ENCODE measurements at regions not wholly inside any gene's neighbourhood (a gene's known extent, or its start where the extent isn't known, plus 50 kb on each side); places are given as distances from the start of the nearest gene placed in this dataset.

- H3K9me3 Mint-ChIP-seq, result no peaks in the 10 kb centered on the region
- no peak for ATAC-seq (replicated peaks)
- no peaks in the 10 kb centered on the region for H3K27me3 Mint-ChIP-seq
- no peak overlapping the region for H3K27ac Mint-ChIP-seq
- H3K4me1 Mint-ChIP-seq, result no peaks in the 10 kb centered on the region
- no peak overlapping the region for H3K4me3 Mint-ChIP-seq
- H3K36me3 Mint-ChIP-seq (ENCODE audit: low read depth), result no peaks in the 10 kb centered on the region
Observed at GRCh38 chrX:122857734-122858133, 326.3 kb upstream of the GRIA3 start.

DNA sequence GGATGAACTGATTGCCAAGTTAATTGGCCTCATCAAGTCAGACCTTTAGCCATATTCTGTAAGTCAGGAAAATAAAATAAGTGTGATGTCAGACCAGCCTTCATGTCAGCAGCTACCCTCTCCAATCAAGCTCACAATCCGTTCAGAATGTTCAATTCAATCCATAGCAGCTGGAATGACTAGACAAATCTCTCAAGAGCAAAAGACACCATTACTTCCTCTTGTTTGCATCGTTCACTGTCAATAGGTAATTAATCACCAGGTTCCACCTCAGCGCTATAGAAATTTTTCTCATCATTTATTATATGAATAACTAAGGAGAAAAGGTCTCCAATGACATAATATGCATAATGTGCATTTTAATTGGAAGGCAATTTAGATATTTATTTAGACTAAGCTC lies 321.0 kb upstream of the GRIA3 start:
- Mint-ChIP-seq H3K4me1 (no peaks in the 10 kb centered on the region), H3K27ac (no peak overlapping the region), H3K36me3 (ENCODE audit: low read depth) (no peaks in the 10 kb centered on the region), H3K4me3 (no peak overlapping the region), H3K27me3 (no peaks in the 10 kb centered on the region), H3K9me3 (no peaks in the 10 kb centered on the region)
- ATAC-seq (replicated peaks), result no peak

DNA sequence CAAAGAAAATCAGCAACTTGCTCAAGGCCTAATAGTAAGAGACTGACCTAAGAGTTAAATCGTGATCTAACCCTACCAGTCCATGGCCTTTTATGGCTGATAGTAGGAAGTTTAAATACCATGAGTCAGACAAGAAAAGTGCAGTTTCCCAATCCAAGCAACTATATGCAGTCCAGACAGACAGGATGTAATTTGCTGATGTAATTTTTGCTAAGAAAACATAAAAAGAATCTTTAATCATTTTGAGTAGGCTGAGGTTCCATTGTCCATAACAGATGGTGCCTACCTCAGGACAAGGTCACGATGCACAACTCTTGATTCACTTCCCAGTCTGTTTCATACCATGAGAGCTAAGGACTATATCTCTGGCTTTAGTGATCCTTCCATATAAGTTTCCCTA lies 317.5 kb upstream of the GRIA3 start:
- Mint-ChIP-seq H3K9me3 (no peaks in the 10 kb centered on the region), H3K27ac (no peak overlapping the region), H3K27me3 (no peaks in the 10 kb centered on the region), H3K36me3 (ENCODE audit: low read depth) (no peaks in the 10 kb centered on the region), H3K4me1 (no peaks in the 10 kb centered on the region), H3K4me3 (no peak overlapping the region)
- no peak for ATAC-seq (replicated peaks)

DNA sequence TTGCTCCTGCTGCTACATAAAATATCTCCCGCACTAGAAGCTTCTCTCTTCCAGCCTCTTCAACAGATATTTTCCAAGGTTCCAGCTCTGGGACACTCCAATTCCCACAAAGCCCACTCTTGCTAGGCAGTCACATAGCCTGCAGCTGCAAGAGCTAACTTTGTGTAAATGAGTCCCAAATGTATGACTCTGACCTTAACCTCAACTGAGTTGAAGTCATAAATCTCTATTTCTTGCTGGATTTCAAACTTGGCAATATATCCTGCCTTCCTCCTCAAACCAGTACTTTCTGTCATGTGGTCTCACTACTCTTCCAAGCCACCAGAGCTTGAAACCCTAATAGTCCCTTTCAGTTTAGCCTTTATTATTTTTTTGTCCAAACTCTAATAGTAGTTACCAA lies 315.4 kb upstream of the GRIA3 start:
- Mint-ChIP-seq H3K27ac (no peak overlapping the region), H3K27me3 (no peaks in the 10 kb centered on the region), H3K36me3 (ENCODE audit: low read depth) (no peaks in the 10 kb centered on the region), H3K4me3 (no peak overlapping the region), H3K9me3 (no peaks in the 10 kb centered on the region), H3K4me1 (no peaks in the 10 kb centered on the region)
- ATAC-seq (replicated peaks), result no peak

- no peak overlapping the region for H3K4me3 Mint-ChIP-seq
- no peaks in the 10 kb centered on the region for H3K36me3 Mint-ChIP-seq (ENCODE audit: low read depth)
- no peak for ATAC-seq (replicated peaks)
- H3K4me1 Mint-ChIP-seq, result no peaks in the 10 kb centered on the region
- no peak overlapping the region for H3K27ac Mint-ChIP-seq
- H3K27me3 Mint-ChIP-seq, result no peaks in the 10 kb centered on the region
- no peaks in the 10 kb centered on the region for H3K9me3 Mint-ChIP-seq
Observed at GRCh38 chrX:122869171-122869570, 314.9 kb upstream of the GRIA3 start.

DNA sequence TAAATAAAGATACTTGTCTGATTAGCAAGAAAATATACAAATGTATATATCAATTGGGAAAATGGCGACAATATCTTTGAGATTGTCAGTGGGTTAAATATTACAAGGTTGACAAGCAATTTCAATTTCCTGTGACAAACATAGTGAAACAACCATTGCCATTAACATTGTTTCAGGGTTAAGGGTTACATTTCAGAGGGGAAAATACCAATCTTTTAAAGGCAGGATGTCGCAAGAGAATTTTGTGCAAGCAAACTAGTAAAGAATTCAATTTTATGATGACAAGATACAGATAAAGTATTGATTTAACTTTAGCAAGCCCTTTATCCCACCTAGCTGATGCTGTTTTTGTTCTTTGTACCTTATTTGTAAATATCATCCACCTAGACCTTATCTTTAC lies 305.8 kb upstream of the GRIA3 start:
- Mint-ChIP-seq H3K4me3 (no peak overlapping the region), H3K27ac (no peak overlapping the region), H3K27me3 (no peaks in the 10 kb centered on the region), H3K9me3 (peaks cover 3% of the 10 kb centered on the region), H3K4me1 (no peaks in the 10 kb centered on the region), H3K36me3 (ENCODE audit: low read depth) (no peaks in the 10 kb centered on the region)
- no peak for ATAC-seq (replicated peaks)

GRCh38 chrX:122880952-122881351 lies 303.1 kb upstream of the GRIA3 start:
- Mint-ChIP-seq H3K4me3 (no peak overlapping the region), H3K27ac (no peak overlapping the region), H3K4me1 (no peaks in the 10 kb centered on the region), H3K27me3 (no peaks in the 10 kb centered on the region), H3K36me3 (ENCODE audit: low read depth) (no peaks in the 10 kb centered on the region), H3K9me3 (peaks cover 4% of the 10 kb centered on the region)
- no peak for ATAC-seq (replicated peaks)

GRCh38 chrX:122890729-122891128 lies 293.3 kb upstream of the GRIA3 start:
- Mint-ChIP-seq H3K4me1 (no peaks in the 10 kb centered on the region), H3K9me3 (peaks cover 7% of the 10 kb centered on the region), H3K27me3 (no peaks in the 10 kb centered on the region), H3K4me3 (no peak overlapping the region), H3K27ac (no peak overlapping the region), H3K36me3 (ENCODE audit: low read depth) (no peaks in the 10 kb centered on the region)
- ATAC-seq (replicated peaks), result no peak

GRCh38 chrX:122906726-122907125 lies 277.4 kb upstream of the GRIA3 start:
- H3K36me3 Mint-ChIP-seq (ENCODE audit: low read depth), result no peaks in the 10 kb centered on the region
- no peaks in the 10 kb centered on the region for H3K27me3 Mint-ChIP-seq
- H3K27ac Mint-ChIP-seq, result no peak overlapping the region
- H3K9me3 Mint-ChIP-seq, result peaks cover 3% of the 10 kb centered on the region
- no peaks in the 10 kb centered on the region for H3K4me1 Mint-ChIP-seq
- H3K4me3 Mint-ChIP-seq, result no peak overlapping the region
- ATAC-seq (replicated peaks), result no peak

- no peaks in the 10 kb centered on the region for H3K4me1 Mint-ChIP-seq
- H3K9me3 Mint-ChIP-seq, result peaks cover 3% of the 10 kb centered on the region
- no peak for ATAC-seq (replicated peaks)
- H3K36me3 Mint-ChIP-seq (ENCODE audit: low read depth), result no peaks in the 10 kb centered on the region
- H3K27ac Mint-ChIP-seq, result no peak overlapping the region
- H3K4me3 Mint-ChIP-seq, result no peak overlapping the region
- no peaks in the 10 kb centered on the region for H3K27me3 Mint-ChIP-seq
Observed at GRCh38 chrX:122907375-122907774, 276.7 kb upstream of the GRIA3 start.

- peaks cover 3% of the 10 kb centered on the region for H3K9me3 Mint-ChIP-seq
- H3K27me3 Mint-ChIP-seq, result no peaks in the 10 kb centered on the region
- no peak overlapping the region for H3K27ac Mint-ChIP-seq
- no peak overlapping the region for H3K4me3 Mint-ChIP-seq
- ATAC-seq (replicated peaks), result no peak
- H3K4me1 Mint-ChIP-seq, result no peaks in the 10 kb centered on the region
- H3K36me3 Mint-ChIP-seq (ENCODE audit: low read depth), result no peaks in the 10 kb centered on the region
Observed at GRCh38 chrX:122910697-122911096, 273.4 kb upstream of the GRIA3 start.

GRCh38 chrX:122913134-122913533 lies 270.9 kb upstream of the GRIA3 start:
- Mint-ChIP-seq H3K4me3 (no peak overlapping the region), H3K4me1 (no peaks in the 10 kb centered on the region), H3K27me3 (no peaks in the 10 kb centered on the region), H3K27ac (no peak overlapping the region), H3K9me3 (peaks cover 3% of the 10 kb centered on the region), H3K36me3 (ENCODE audit: low read depth) (no peaks in the 10 kb centered on the region)
- ATAC-seq (replicated peaks), result no peak

DNA sequence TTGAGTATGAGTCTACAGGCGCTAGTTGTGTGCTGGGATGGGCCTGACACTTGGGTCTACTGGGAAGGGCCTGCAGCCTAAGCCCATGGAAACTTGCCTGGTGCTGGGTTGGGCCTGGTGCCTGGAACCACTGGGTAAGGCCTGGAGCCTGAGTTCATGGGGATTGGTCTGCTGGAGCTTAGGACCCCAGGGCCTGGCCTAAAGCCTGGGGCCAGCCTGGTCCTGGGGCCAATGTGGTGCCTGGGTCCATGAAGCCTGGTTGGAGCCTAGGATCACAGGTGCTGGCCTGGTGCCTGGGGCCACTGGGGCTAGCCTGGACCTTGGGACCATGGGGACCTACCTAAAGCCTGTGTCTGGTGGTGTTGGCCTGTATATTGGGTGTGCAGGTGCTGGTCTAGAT lies 270.3 kb upstream of the GRIA3 start:
- Mint-ChIP-seq H3K4me3 (no peak overlapping the region), H3K27ac (no peak overlapping the region), H3K36me3 (ENCODE audit: low read depth) (no peaks in the 10 kb centered on the region), H3K4me1 (no peaks in the 10 kb centered on the region), H3K9me3 (peaks cover 3% of the 10 kb centered on the region), H3K27me3 (no peaks in the 10 kb centered on the region)
- no peak for ATAC-seq (replicated peaks)

DNA sequence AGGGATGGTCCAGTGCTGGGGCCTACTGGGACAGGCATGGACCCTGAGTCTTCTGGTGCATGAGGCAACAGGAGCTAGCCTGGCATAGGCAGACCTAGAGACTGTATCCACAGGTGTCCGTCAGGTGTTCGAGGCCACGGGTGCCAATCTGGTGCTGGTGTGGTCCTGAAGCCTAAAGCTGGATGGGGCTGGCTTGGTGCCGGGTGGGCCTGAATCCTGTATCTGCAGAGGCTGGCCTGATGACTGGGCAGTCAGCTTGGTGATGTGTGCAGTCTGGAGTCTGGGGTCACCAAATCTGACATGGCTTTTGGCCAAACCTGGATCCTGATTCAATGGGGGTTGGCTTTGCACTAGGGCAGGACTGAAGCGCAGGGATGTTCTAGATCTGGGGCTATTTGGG lies 269.8 kb upstream of the GRIA3 start:
- H3K4me1 Mint-ChIP-seq, result no peaks in the 10 kb centered on the region
- ATAC-seq (replicated peaks), result no peak
- peaks cover 3% of the 10 kb centered on the region for H3K9me3 Mint-ChIP-seq
- H3K36me3 Mint-ChIP-seq (ENCODE audit: low read depth), result no peaks in the 10 kb centered on the region
- H3K27me3 Mint-ChIP-seq, result no peaks in the 10 kb centered on the region
- no peak overlapping the region for H3K27ac Mint-ChIP-seq
- H3K4me3 Mint-ChIP-seq, result no peak overlapping the region

- Mint-ChIP-seq H3K27ac (no peak overlapping the region), H3K9me3 (no peaks in the 10 kb centered on the region), H3K36me3 (ENCODE audit: low read depth) (no peaks in the 10 kb centered on the region), H3K4me3 (no peak overlapping the region), H3K4me1 (no peaks in the 10 kb centered on the region), H3K27me3 (no peaks in the 10 kb centered on the region)
- no peak for ATAC-seq (replicated peaks)
Observed at GRCh38 chrX:122934131-122934530, 249.9 kb upstream of the GRIA3 start.

- no peaks in the 10 kb centered on the region for H3K36me3 Mint-ChIP-seq (ENCODE audit: low read depth)
- no peak for ATAC-seq (replicated peaks)
- H3K9me3 Mint-ChIP-seq, result no peaks in the 10 kb centered on the region
- no peak overlapping the region for H3K4me3 Mint-ChIP-seq
- H3K27me3 Mint-ChIP-seq, result no peaks in the 10 kb centered on the region
- no peaks in the 10 kb centered on the region for H3K4me1 Mint-ChIP-seq
- no peak overlapping the region for H3K27ac Mint-ChIP-seq
Observed at GRCh38 chrX:122940199-122940598, 243.9 kb upstream of the GRIA3 start.
